ENCODE measurements at regions not wholly inside any gene's neighbourhood (a gene's known extent, or its start where the extent isn't known, plus 50 kb on each side); places are given as distances from the start of the nearest gene placed in this dataset.
"Not testable (repeated sequence)": the region's sequence is repeated elsewhere in the genome, so short reads cannot be mapped to it uniquely, and the experiment has no call there.

DNA sequence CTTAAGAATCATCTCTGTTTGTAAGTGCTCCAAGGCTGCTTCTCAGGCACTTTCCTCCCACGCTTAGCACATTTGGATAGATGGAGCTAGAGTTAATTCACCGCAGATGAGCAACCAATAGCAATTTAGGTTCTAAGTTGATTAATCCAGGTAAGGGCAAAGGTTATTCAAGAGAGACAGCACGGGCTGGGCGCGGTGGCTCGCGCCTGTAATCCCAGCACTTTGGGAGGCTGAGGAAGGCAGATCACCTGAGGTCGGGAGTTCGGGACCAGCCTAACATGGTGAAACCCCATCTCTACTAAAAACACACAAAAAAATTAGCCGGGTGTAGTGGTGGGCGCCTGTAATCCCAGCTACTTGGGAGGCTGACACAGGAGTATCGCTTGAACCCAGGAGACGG lies 54.5 kb upstream of the UNC13C start:
- not testable (repeated sequence) for DNase-seq

DNA sequence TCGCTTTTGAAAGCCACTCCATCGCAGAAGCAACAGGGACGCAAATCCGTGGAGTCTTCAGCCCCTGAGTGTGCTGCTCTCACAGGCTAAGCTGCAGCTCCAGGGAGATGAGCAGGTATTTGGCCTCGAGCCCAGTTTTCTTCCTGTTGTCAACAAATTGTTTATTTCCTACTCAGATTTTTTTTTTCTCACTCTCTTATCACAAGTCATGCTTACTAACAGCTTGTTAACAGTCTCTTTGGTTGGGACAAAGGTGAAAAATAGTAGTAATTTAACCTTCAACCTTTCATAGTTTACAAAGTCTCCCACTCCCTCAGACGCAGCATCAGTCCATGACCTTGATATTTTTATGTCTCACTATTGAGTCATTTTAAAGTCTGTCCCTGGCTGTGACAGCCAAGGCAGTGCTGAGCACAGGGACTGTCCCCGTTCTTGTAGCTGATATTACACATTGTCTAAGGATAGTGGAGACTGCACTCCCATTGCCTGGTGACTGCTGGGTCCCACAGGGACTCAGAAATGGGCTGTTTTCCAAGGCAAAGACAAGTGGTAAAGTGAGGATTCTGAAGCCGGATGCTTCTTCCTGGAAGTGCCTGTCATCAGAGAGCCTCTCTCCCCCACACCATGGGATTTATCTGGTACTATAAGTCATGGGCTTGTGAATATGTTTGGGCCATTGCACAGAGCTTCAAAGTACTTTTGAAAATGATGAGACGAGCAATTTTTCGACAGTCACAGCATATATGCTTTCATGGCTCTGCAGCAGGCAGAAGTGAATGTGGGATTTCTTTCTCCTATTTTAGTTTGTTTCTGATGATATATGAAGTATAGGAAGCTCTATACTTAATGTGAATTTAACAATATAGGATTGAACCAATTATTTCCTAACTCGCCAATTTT lies 59.8 kb upstream of the UNC13C start:
- DNase-seq: no peak

DNA sequence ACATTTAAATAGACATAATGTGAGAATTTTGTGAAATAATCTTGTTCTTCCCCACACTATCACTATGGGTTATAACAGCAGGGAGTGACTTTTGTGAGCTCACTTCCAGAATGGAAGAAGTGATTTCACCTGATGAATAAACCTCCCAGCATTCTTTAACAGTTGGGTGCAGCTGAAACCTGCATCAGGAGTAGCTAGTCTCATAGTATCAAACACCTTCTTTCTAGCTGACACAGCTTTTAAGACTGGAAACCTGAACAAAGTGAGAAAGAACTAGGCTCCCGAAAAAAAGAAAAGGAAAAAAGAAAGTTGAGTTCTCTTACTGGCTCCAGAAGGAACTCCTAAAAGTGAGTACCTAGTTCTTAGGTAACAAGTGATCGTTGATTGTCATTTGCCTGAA lies 61.1 kb upstream of the UNC13C start:
- no peak for DNase-seq

DNA sequence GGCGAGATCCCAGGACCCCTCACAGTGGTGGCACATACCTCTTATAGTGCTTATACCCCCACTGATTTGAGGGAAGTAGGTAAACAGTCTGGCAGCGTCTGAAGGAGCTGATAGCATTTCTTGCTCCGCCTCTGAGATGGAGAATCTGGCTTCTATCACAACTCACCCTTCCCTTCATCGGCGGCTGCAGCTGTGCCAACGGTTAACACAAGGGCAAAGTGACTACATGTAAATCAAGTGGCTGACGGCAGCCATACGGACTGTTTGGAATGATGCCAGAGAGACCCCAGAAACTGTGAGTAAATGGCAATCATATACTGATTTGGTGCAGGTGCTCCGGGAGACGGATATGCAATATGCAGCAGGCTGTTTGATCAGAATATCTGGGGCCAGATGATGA lies 66.8 kb upstream of the UNC13C start:
- no peak for DNase-seq

DNA sequence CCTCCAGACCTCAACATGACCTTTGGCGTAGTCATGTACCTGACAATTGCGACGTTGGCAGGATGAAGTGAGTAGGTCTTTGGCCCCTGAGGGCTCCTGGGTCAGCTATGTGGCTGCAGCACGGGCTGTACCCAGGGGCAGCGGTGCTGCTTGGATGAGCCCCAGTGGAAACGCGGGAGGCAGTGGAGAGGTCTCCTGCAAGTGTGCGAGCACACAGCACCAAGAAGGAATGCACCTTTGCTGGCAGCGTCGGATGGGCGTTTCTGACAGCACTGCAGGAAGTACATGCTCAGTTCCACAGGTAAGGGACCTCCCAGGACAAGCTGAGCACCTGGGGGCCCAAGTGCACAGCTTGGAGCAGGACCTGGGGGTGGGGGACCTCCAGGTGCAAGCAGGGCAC lies 67.4 kb upstream of the UNC13C start:
- DNase-seq: no peak

DNA sequence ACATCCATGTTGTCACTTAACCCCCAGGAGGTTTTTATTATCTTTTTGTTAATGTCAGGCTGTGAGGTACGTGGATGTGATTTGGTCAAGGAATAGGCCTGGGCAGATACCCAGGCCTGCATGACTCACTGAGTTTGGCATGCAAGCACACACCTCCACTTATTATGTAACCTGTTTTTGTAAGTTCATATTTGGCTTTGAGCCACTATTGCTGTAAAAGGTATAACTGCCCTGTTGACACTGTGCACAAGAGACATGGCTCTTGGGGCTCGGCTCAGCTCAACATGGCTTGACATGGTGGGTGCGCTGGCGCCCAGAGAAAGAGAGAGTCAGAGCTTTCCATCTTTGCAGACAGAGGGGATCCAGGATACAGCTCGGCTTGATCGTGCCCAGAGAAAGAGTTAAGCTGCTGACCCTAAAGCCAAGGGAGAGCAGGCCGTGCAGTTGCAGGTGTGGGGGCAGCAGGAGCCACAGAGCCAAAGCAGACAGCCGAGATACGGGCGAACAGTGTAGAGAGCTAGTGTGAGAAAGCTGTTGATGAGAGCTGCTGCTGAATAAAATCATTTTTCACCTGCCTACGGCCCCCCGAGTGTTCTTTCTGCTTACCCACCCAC lies 67.9 kb upstream of the UNC13C start:
- no peak for DNase-seq

DNA sequence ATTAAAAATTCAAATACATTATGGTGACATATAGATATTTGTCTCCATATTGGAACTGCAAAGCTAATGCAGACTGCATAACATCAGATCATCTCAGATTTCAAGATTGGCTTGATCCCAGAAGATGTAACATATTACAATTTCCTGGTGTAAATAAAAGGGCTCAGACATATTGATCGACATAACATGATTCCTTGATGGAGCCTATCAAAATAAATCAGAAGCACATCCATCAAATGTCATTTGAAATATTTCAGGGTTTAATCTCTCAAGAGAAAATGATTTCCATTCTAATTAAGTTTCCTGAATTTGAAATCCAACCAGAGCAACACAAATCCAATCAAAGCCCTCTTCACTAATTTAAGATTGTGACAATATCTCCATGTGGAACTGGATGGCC lies 75.1 kb upstream of the UNC13C start:
- DNase-seq: no peak

DNA sequence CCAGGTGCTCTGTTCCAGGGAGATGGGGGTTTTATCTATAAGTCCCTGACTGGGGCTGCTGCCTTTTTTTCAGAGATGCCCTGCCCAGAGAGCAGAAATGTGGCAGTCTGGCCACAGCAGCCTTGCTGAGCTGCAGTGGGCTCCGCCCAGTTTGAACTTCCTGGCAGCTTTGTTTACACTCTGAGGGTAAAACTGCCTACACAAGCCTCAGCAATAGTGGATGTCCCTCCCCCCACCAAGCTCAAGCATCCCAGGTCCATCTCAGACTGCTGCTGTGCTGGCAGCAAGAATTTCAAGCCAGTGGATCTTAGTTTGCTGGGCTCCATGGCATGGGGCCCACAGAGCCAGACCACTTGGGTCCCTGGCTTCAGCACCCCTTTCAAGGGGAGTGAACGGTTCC lies 84.8 kb upstream of the UNC13C start:
- DNase-seq: not testable (repeated sequence)

DNA sequence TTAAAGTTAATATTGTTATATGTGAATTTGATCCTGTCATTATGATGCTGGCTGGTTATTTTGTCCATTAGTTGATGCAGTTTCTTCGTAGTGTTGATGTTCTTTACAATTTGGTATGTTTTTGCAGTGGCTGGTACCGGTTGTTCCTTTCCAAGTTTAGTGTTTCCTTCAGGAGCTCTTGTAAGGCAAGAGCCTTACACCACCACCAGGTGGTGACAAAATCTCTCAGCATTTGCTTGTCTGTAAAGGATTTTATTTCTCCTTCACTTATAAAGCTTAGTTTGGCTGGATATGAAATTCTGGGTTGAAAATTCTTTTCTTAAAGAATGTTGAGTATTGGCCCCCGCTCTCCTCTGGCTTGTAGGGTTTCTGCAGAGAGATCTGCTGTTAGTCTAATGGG lies 86.4 kb upstream of the UNC13C start:
- DNase-seq: not testable (repeated sequence)

DNA sequence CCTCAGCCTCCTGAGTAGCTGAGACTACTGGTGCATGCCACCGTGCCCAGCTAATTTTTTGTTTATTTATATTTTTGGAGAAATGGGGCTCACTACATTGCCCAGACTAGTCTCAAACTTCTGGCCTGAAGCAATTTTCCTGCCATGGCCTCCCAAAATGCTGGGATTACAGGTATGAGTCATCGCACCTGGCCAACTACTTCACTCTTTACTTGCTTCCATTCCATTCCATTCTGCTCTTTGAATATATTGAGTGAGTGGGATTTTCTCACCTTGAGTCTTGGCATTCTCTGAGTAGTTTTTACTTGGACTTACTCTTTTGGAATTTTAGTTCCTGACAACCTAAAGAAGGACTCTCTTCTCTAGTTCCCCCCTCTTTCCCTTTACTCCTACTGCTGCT lies 93.8 kb upstream of the UNC13C start:
- DNase-seq: no peak

DNA sequence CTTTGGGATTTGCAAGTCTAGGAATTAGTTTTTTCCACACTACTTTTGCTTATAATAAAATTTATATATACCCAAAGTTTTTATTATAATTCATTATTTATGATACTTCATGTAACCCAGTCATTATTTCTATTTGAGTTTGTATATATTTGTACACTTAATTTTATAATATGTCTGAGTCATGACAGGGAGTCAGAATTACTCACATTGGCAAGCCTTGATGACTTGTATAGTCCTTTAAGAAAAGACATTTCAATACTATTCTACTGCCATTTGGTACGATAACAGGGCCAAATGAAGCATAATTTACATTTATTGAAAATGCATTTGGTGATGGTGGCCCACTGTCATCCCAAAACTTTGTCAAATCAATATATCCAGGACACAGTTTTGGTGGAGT lies 95.9 kb upstream of the UNC13C start:
- no peak for DNase-seq

DNA sequence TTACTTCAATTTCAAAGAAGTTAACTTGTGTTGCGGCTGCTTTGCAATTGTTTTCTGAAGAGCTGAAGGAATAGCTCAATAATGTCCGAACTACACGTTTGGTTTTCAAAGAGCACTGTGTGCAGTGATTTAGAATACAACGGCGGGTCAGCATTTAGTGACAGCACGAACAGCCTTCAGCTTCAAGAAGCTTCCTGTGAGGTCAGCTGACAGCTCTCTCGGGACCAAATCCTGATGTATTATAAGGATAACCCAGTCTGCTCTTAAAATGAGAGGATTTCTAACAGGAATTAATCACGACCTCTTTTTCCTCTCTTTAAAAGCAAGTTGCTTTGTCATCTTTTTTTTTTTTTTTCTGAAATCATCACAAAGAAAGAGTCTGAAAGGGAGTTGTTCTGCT lies 97.9 kb upstream of the UNC13C start:
- no peak for DNase-seq

DNA sequence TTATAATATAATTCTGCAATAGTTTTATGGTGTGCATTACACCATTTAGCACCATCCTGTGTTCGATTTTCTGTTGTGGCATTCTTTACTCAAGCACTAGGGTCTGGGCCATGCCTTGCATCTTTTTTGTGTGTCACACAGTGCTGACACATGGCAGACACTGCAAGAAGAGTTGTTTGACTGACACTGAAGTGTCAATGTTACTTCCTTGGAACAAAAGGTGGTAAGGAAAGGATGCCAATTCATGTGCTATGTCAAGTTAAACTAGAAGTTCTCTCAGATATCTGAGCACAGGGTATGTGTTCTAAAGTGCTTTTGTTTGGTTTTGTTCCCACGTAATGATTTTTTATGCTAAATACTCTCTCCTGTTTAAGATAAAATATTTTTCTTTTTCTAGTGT lies 102.5 kb upstream of the UNC13C start:
- DNase-seq: no peak

DNA sequence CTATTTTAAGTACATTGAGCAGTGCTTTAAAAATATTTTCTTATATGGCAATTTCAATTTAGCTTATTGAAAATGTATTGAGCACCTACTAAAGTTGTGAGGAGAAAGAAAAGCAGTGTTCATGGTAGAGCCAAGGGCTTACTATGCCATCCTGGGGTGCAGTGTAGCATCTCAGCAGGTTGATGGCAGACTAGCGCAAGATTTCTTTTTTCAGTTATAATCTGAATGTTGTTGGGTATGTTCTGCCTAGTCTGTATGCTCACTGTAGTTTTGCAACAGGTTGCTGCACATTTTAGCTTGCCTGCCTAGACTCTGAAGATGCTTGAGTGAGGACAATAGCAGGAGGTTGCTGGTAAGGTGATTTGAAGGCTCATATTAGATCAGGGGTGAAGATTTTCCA lies 103.1 kb upstream of the UNC13C start:
- DNase-seq: no peak

DNA sequence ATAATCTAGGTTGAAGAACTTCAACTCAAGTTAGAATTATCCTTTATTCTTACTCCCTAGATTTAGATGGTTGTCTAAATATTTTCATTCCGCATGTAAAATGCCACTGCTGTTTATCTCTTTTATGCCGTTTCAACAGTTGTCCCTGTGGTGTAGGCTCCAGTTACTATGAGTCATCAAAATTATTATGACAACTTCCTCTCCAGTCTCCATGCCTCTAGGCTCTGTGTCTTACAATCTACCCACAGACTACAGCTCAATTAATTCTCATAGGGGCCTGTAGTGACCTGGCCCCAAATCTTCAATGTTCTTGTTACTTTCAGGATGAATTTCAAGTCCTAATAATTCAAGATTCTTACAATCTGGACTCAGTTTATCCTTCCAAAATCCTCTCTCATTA lies 105.8 kb upstream of the UNC13C start:
- no peak for DNase-seq

DNA sequence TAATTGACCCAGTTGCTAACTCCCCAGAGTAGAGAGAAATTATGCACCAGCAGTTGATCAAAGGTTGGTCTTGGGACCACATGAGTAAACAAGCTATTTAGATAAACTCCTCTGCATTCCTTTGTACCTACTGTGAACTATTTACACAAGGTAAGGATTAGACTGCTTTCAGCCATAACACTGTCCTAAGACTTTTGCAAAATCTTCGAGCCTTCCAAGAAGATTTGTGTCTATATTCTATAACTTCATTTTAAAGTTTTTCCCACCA lies 108.5 kb upstream of the UNC13C start:
- no peak for DNase-seq

DNA sequence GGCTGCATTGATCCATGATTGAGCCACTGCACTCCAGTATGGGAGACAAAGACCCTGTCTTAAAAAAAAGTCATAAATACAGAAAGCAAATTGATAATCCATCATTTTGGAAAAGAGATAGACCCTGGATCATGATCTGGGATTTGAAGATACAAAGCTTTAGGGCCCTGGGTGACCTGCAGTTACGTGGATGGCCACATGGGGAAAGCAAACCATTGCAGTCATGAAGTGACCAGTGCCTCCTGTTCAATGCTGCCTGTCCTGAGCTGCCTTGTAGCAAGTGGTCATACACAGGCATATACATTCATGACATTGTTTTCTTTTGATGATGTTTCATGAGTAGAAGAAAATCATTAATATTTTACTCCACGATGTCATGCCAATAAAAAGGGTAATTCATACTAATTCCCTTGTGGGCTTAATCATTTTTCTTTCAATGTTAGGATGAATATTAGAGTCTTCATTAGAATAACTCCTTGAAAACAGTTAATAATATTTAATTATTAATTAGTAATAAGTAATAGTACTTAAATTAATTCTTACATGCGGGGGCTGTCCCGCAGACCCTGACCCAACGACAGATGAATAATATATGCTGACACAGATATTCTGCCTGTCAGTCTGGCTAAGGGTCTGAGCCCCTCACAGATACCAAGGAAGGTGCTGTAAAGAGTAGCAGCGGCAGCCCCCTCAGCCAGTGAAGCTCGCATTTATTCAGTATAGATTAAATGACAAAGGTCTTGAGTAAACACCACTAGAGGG lies 109.0 kb upstream of the UNC13C start:
- no peak for DNase-seq

DNA sequence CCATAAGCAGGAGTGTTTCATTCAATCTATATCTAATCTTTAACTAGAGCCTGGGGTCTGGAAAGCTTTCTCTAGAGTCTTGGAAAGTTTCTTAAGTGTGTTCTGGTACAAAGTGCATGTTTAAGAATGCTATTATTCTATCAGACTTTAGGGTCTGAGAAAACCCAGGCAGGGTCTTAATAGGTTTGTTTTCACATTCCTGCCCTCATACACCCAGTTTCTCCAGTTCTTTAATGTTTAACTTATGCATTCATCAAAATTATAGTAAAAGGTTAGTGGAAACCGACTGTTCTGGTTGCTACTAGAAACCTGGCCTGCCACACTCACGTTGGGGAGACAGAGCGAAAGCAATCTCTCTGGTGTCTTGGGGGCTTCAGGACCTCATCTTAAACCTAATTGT lies 102.9 kb upstream of the WDR72 start:
- no peak for DNase-seq

DNA sequence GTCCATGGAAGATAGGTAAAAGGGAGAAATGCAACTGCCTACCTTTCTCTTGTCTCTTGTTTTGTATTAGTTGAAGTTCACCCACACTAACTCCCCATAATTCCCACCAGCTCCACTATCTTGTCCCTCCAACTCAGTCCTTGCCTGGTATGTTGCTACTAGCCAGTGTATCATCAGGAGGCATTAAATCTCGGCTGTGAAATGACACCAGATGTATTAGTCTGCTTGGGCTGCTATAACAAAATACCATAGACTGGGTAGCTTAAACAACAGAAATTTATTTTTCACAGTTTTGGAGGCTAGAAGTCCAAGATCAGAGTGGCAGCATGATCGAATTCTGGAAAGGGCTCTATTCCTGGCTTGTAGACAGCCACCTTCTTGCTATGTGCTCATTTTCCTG lies 102.3 kb upstream of the WDR72 start:
- DNase-seq: no peak

DNA sequence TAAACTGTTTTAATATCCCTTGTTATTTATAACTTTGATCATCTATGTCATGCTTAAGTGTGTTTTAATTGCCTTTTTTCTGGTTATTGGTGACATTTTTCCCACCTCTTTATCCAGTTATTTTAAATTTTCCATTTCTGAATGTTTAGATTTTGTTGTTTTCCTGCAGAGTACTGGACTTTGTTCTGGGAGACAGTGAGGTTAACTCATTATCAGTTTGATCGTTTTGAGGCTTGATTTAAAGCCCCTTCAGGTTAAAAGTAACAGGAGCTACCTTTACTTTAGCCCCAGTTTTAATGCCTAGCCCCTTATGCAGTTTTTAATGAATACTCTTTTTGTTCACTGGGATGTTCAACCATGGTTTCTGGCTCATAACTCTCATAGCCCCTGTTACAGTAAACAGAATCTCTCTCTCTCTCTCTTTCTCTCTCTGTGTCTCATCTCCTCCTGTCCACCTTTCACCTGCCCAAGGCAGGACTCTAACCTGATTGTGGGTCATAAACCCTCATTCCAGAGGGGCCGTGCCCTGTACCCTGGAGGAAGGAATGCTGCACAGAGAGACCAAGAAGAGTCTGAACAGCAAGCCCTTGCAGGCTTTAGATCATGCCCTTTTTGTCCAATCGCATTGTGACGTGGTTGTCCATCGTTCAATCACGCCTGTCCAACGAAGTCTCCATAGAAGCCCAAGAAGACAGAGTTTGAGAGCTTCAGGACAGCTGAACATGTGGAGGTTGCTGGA lies 91.8 kb upstream of the WDR72 start:
- DNase-seq: no peak

DNA sequence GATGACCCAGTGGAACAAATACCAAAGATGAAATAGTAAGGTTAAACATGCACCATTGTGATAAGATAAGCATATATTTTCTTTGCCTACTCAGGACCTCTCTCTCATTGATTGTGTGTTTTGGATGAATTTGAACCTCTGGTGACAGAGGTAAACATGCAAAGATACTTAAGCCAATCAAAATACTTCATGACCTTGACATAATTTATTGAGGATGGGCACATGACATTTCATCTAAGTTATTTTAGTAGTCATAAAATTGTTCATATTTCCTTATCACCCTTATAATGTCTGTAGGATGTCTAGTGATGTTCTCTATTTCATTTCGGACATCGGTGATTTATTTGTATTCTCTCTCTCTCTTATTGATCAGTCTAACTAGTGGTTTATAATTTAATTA lies 88.3 kb upstream of the WDR72 start:
- no peak for DNase-seq

DNA sequence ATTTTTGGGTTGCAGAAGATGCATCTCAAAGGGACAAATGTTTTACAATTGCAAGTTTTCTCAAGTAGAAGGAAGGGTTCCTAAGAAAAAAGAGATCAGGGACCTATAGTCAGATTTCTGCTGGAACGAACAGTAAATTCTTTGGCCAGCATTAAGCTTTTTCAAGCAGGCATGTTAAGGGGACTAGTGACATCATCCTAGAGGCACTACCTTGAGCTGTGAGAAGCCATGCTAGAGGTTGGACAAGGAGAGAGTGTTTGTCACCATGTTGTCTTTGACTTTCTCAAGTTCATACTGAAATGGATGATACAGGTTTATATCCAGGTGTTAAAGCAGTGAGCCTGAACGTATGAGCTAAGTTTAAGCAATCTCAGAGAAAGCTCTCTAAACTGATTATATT lies 85.2 kb upstream of the WDR72 start:
- DNase-seq: no peak

DNA sequence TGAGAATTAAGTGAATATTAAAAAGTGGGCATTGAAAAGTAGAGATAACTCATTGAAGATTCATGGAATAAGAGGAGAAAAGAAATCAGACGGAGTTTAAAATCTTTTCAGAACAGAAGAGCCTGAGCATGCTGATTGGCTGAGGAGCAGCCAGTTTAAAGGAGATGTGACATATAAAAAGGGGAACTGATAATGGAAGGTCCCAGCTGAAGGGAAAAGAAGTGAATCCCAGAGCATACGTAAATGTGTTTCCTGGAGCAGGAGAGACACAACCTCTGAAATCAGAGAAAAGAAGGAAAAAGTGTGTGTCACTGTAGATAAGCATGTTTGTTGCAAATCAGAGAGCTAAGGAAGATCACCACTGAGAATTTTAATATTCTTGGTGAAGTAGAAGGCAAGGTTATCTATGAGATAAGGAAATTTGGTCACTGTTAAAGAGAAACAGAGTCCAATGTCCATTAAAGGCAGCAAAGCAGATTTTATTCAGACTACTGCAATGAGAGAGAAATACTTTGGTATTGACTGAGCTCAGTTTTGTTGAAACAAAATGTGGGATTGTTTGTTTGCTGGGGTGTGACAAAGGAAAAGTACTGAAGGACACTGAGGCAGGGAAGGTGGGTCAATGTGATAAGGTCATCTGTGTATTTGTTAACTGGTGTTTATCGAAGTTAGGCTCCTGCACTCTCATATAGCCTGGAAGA lies 84.6 kb upstream of the WDR72 start:
- no peak for DNase-seq
